ENCODE measurements at regions not wholly inside any gene's neighbourhood (a gene's known extent, or its start where the extent isn't known, plus 50 kb on each side); places are given as distances from the start of the nearest gene placed in this dataset.

DNA sequence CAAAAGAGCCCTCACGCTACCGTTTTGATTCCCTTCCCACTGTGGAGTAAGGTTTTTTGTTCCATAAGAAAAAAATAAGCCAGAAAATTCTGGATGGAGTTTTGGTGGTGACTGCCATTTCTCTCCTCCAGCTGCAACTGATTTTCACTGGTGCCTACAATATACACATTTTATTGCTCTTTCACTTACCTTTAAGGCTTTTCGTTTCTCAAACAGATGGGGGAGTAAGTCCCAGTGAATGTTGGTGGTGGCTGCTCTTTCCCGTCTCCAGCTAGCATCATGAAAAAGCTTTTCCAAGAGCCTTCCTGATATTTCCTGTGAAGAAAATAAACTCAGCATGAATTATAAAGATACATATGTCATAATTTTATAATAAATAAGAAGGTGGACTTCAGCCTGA is 932.5 kb upstream of the PIK3C3 start:
- DNase-seq = no peak

- no peak for DNase-seq
These were observed 933.9 kb upstream of the PIK3C3 start for GRCh38 chr18:41021089-41021488.

DNA sequence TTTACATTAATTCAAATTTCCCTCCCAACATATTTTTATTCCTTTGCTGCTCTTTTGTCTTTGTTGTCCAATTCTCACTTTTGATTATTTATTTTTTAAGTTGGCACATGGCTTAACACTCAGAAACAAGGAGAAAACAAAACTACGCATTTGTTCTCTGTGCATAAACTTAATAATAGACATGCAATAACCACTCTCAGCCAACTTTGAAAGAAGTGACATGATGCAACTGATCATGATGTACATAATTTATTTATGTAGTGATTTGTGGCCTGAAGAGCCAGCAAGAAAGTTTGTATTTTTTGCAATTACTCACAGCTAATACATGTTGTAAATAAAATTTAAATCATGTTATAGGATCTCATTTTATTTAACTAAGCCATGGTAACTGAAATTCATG is 942.8 kb upstream of the PIK3C3 start:
- no peak for DNase-seq

GRCh38 chr18:41009926-41010325 is 945.1 kb upstream of the PIK3C3 start:
- DNase-seq = no peak

DNA sequence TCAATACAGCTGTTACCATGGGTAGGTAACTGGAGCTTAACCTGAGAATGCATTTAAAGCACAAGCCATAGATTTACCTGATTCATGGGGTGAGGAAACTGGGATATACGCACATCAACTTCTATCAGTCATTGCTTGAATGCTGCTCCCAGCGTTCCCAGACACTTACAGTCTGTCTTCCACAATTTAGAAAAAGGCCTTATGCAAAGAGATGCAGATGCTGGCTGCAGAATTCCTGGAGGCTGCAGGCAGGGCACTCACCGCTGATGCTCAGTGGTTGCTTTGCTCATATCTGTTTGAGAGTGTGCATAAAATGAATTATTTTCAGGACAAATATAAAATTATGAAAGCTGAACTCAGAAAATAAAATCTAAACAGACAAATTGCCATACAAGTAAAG is 950.7 kb upstream of the PIK3C3 start:
- no peak for DNase-seq

- no peak for DNase-seq
These were observed 959.5 kb upstream of the PIK3C3 start for GRCh38 chr18:40995529-40995928.

DNA sequence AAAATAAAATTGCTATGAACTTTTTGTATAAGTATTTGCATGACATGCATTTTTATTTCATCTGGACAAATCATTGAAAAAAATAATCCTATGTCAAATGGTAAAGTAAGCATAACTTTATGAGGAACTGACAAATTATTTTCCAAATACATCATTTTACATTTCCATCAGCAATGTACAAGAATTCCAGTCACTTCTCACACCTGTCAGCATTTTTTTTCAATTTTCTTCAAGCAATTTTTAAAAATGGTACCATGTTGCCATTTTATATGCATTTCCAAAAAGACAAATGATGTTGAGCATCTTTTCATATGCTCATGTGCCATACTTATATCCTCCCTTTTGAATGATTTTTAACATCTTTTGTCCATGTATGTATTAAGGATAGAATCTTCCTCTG is 961.7 kb upstream of the PIK3C3 start:
- no peak for DNase-seq

GRCh38 chr18:40987581-40987980 is 967.5 kb upstream of the PIK3C3 start:
- no peak for DNase-seq

- DNase-seq = no peak
These were observed 969.6 kb upstream of the PIK3C3 start for GRCh38 chr18:40985436-40985835.

GRCh38 chr18:40984856-40985255 is 970.2 kb upstream of the PIK3C3 start:
- DNase-seq = no peak

DNA sequence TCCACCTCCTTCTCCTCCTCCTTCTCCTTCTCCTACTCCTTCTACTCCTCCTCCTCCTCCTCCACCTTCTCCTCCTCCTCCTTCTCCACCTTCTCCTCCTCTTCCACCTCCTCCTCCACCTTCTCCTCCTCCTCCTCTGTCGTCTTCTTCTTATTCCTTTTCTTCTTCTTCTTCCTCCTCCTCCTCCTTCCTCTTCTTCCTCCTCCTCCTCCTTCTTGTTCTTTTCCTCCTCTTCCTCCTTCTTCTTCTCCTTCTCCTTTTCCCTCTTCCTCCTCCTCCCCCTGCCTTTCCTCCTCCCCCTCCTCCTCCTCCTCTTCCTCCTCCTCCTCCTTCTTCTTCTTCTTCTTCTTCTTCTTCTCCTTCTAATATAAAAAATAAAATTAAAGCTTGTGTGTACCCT is 971.2 kb upstream of the PIK3C3 start:
- no peak for DNase-seq

GRCh38 chr18:40980171-40980570 is 974.9 kb upstream of the PIK3C3 start:
- no peak for DNase-seq

DNA sequence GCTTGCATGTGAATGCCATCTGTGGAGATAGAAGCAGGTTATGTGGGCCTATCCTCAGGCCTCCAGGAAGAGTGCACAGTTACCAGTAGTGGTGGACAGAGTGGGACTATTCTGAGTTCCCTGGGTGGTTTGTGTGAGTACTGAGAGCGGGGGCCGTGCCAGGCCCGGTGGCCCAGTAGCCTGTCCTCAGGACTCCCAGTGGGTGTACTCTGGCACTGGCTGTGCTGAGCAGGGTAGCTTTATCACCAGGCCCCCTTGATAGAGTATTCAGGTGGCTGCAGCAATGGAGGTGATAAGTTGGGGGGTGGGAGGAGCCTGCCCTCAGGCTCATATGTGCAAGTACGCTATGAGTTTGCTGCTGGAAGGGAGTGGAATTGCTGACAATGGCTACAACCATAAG is 979.0 kb upstream of the PIK3C3 start:
- DNase-seq = no peak

GRCh38 chr18:40974448-40974847 is 980.6 kb upstream of the PIK3C3 start:
- no peak for DNase-seq

DNA sequence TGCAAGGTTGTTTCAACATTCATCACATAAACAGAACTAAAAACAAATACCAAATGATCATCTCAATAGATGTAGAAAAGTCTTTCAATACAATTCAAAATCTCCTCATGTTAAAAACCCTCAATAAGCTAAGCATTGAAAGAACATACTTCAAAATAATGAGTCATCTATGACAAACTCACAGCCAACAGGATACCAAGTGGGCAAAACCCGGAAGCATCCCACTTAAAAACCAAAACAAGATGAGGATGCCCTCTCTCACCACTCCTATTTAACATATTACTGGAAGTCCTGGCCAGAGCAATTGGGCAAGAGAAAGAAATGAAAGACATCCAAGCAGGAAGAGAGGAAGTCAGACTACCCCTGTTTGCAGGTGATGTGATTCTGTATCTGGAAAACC is 992.2 kb upstream of the PIK3C3 start:
- DNase-seq = no peak

GRCh38 chr18:40957533-40958070 is 997.4 kb upstream of the PIK3C3 start:
- DNase-seq = no peak

- no peak for DNase-seq
These were observed 998.8 kb upstream of the PIK3C3 start for GRCh38 chr18:40956213-40956612.

DNA sequence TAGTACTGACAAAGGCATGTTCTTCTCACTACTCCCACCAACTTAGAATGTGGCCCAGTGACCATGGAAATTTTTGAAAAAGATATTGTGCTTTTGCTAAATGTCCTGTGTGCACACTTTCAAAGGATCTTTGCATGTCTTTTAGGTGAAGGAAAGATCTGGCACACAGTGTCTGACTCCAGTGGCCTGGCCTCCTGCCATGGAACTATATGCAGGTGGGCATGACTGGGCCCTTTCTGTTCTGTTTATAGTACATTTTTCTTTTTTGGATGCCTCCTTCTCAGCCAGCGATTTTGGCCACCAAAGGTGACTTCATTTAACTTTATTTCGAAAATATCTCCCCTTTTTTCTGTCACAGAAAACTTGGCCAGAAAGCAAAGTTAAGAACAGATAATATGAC is 999.7 kb upstream of the PIK3C3 start:
- DNase-seq = no peak

DNA sequence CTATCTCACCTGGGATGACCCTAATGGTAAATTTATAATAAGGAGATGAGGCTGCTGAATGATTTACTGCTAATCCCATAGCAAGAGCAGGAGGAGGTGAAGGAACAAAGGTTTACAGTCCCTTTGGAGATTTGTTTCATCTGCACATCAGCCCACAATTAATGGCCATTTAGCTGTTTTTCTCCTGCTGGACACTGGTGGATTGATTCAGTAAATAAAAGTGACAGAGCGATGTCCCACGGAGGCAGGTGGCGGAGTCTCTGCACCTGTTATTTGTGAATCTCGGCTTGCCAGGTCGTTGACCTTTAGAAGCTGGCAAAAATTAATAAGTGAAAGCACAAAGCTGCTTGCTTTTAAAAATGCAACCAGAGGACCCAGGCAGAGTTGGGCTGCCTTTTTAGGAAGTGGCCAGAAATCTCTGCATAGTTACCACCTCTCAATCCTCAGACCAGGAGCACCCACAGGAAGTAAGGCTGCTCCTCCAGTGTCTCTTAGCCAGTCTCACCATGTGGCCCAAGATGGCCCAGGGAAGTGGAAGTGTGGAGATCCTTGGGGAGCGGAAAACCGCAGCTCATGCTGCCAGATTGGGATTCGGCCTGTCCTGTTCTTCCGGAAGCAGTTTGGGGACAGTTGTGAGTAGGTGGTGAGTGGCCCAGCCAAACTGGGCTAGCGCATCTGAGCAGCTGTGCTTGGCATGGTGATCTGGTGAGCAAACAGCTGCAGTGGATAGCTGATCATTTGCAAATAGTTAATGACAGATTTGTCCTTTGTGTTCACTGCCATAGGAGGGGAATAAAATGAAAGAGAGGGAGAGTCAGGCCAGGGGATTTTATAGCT is 1005.7 kb upstream of the PIK3C3 start:
- no peak for DNase-seq

DNA sequence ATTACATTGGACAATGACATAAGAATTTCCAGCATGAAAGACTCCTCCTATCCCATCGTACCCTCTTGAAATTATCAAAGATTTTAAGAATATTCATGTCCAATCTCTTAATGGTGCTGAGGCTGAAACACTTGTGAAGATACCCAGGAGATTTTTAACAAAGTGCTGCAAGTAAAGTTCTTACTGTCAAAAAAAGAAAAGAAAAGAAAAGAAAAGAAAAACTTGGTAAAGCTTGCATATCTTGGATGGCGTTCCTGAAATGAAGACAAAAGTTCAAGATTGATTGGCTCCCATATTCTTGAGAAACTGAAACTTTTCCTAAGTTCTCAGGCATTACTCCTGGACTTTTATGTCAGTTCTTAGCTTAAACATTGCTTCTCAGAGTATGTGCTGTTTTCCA is 1010.5 kb upstream of the PIK3C3 start:
- no peak for DNase-seq

GRCh38 chr18:40939656-40940515 is 1015.1 kb upstream of the PIK3C3 start:
- DNase-seq = no peak

GRCh38 chr18:40938615-40939014 is 1016.4 kb upstream of the PIK3C3 start:
- DNase-seq = no peak

DNA sequence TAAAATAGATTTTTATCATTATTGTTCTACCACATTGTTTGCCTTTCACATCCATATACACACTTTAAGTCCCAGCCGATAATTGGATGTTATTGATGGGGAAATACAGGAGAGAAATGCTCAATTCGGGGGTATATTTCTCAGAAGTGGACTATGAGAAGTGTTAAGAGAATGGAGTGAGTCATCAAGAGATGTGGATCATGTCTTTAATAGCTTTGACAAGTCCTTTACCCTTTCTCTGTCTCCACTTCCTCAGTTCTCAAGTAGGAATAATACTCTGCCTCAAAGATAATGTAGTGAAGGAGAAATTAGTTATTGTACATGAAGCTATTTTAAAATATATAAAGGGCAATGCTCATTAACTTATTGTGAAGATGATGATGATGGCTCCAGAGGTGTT is 1017.6 kb upstream of the PIK3C3 start:
- DNase-seq = no peak

GRCh38 chr18:40935423-40935822 is 1019.6 kb upstream of the PIK3C3 start:
- DNase-seq = no peak
